Pancreas (tissue), 10 donors: ENCODE measurements at regions not wholly inside any gene's neighbourhood (a gene's known extent, or its start where the extent isn't known, plus 50 kb on each side); places are given as distances from the start of the nearest gene placed in this dataset.

Experiments
- ATAC-seq, 4 donors: fragments of 200-7000 bp; cut with Tn5 transposase; one replicate each; pipeline versions ENCODE4 v1.8.0 to v1.9.1; 2020; ENCODE audit warnings: mild to moderate bottlenecking in 4 of 4, moderate library complexity in 4 of 4
- DNase-seq, 6 donors: peaks; one replicate each; pipeline ENCODE4 v3.0.0-alpha.2; 2020
- FAIRE-seq: peaks from 2 replicates; lab custom pipeline; 2012; peaks lifted over from hg19 to GRCh38; lab: Jason Lieb, UNC
- H3K27ac ChIP-seq, 4 donors: fragments of 200-600 bp; sonication (generic); 1 replicate in 3 of 4; 2 replicates in 1 of 4; pipeline versions ENCODE4 v1.5.0 to v1.8.0; 2020
- H3K27me3 ChIP-seq, 4 donors: fragments of 200-600 bp; one replicate each; pipeline ENCODE4 v1.8.0; 2021
- H3K36me3 ChIP-seq, 3 donors: fragments of 200-600 bp; sonication (generic) in 1 of 3; one replicate each; pipeline versions ENCODE4 v1.5.0 to v1.8.0; 2020 to 2021
- H3K4me1 ChIP-seq, 3 donors: fragments of 200-600 bp; one replicate each; pipeline ENCODE4 v1.8.0; 2021
- H3K4me3 ChIP-seq, 4 donors: fragments of 200-600 bp; sonication (generic) in 2 of 4; one replicate each; pipeline versions ENCODE4 v1.5.0 to v1.8.0; 2020 to 2021
- H3K9me3 ChIP-seq, 4 donors: fragments of 200-600 bp; one replicate each; pipeline ENCODE4 v1.8.0; 2021
- CTCF ChIP-seq, 4 donors: fragments of 200-600 bp; sonication (generic) in 3 of 4; IDR thresholded peaks; one replicate each; pipeline versions ENCODE4 v1.5.0 to v1.8.0; 2021; ENCODE audit warnings: antibody characterized with exemption in 4 of 4
- WGBS, 2 donors: extraction: QIAGEN DNeasy Blood & Tissue Kit; methylation state at CpG; one replicate each; pipeline ENCODE4 v1.1.7; 2013; 5-methylcytosine and 5-hydroxymethylcytosine counted together
- intact Hi-C, 3 donors: fragments of 100-400 bp; cut with DNase I; formaldehyde crosslinking; loops; one replicate each; pipeline versions ENCODE4 v1.11.1 to v1.14.2; 2022
- donor health status: healthy with polysubstance abuse.
- donor health status: DM: no; HTN: no; CAD: no; lungs with moderate emphysema.
- donor health status: DM: no; HTN: no; CAD: no.
- donor health status: control.
- donor health status: control.
- donor health status: Bipolar disorder and iron deficiency.
- donor health status: DM: yes; HTN: yes; CAD: no.
- donor health status: DM: no; HTN: no; CAD: no.
- donor health status: DM: no; HTN: no; CAD: no.
- donor health status: DM: yes; HTN: yes; CAD: no.

GRCh38 chr11:115674937-115675544 is 170.8 kb upstream of the CADM1 start:
- Histone ChIP-seq H3K27me3 (no peaks in the 10 kb centered on the region), H3K4me1 (no peaks in the 10 kb centered on the region), H3K4me3 (no peak overlapping the region), H3K27ac (no peak overlapping the region), H3K36me3 (no peaks in the 10 kb centered on the region), H3K9me3 (no peaks in the 10 kb centered on the region)
- no peak for TF ChIP-seq CTCF (IDR thresholded peaks at IDR 0.05)
- intact Hi-C loops: no loop called here
- ATAC-seq (no peak), FAIRE-seq (no peak), DNase-seq (no peak)
- WGBS, 2 donors: 90 to 91% methylated on average over 14 of the region's 14 CpGs

- H3K4me3 ChIP-seq: no peak overlapping the region
- no peak for DNase-seq
- no peak overlapping the region for H3K27ac ChIP-seq
- no peak for TF ChIP-seq CTCF (IDR thresholded peaks at IDR 0.05)
- H3K36me3 ChIP-seq: no peaks in the 10 kb centered on the region
- 73 to 81% methylated on average over 16 of the region's 16 CpGs for WGBS, 2 donors
- H3K27me3 ChIP-seq: no peaks in the 10 kb centered on the region
- H3K9me3 ChIP-seq: no peaks in the 10 kb centered on the region
- intact Hi-C loops: no loop called here
- no peak for FAIRE-seq
- no peak for ATAC-seq
- no peaks in the 10 kb centered on the region for H3K4me1 ChIP-seq
Measured at GRCh38 chr11:115674176-115674936, 170.1 kb upstream of the CADM1 start.

GRCh38 chr11:115673720-115674119 is 169.5 kb upstream of the CADM1 start:
- Histone ChIP-seq H3K36me3 (no peaks in the 10 kb centered on the region), H3K27me3 (no peaks in the 10 kb centered on the region), H3K4me1 (no peaks in the 10 kb centered on the region), H3K27ac (no peak overlapping the region), H3K9me3 (no peaks in the 10 kb centered on the region), H3K4me3 (no peak overlapping the region)
- DNase-seq (no peak), ATAC-seq (no peak), FAIRE-seq (no peak)
- no peak for TF ChIP-seq CTCF (IDR thresholded peaks at IDR 0.05)
- intact Hi-C loops: no loop called here
- WGBS, 2 donors: 79 to 87% methylated on average over 3 of the region's 3 CpGs

- peak in 3 of 4 donors; percentile 31 to 70 (median 47) for ATAC-seq
Measured at GRCh38 chr11:115672999-115673411, 168.8 kb upstream of the CADM1 start.

More at GRCh38 chr11:115672999-115673411, 168.8 kb upstream of the CADM1 start:
- no peak for DNase-seq
- Histone ChIP-seq H3K36me3 (no peaks in the 10 kb centered on the region), H3K27ac (no peak overlapping the region), H3K4me1 (no peaks in the 10 kb centered on the region), H3K4me3 (no peak overlapping the region), H3K9me3 (no peaks in the 10 kb centered on the region), H3K27me3 (no peaks in the 10 kb centered on the region)
- intact Hi-C loops: no loop called here
- no peak for TF ChIP-seq CTCF (IDR thresholded peaks at IDR 0.05)
- WGBS, 2 donors: 65 to 67% methylated on average over 4 of the region's 4 CpGs
- no peak for FAIRE-seq
